Activated CD4-positive, alpha-beta T cell treated with anti-CD3 and anti-CD28 coated beads, Interleukin-2, amount 10 ng/mL, durations not matched to agents 7 days and 5 days (primary cell): ENCODE measurements at regions not wholly inside any gene's neighbourhood (a gene's known extent, or its start where the extent isn't known, plus 50 kb on each side); places are given as distances from the start of the nearest gene placed in this dataset.
"Not testable (repeated sequence)": the region's sequence is repeated elsewhere in the genome, so short reads cannot be mapped to it uniquely, and the experiment has no call there.

Experiments used
- CTCF ChIA-PET: fragments of 350-600 bp; sonication (Branson Sonifier 250); formaldehyde crosslinking; loops from one replicate; lab custom pipeline; 2021; ENCODE audit warnings: antibody characterized with exemption; lab: Charles Lee
- POLR2A ChIA-PET: fragments of 350-600 bp; sonication (Branson Sonifier 250); formaldehyde crosslinking; loops from one replicate; lab custom pipeline; 2021; ENCODE audit warnings: antibody characterized with exemption; lab: Charles Lee
- DNase-seq: peaks from one replicate; pipeline ENCODE4 v3.0.0-alpha.2; 2020
- H3K27ac Mint-ChIP-seq: one replicate; pipeline ENCODE4 v1.8.0; 2021; ENCODE audit warnings: mild to moderate bottlenecking, moderate library complexity, mixed read lengths
- H3K27me3 Mint-ChIP-seq: one replicate; pipeline ENCODE4 v1.8.0; 2021; ENCODE audit warnings: mixed read lengths
- H3K36me3 Mint-ChIP-seq: one replicate; pipeline ENCODE4 v1.8.0; 2021; ENCODE audit warnings: low read depth, mixed read lengths
- H3K4me1 Mint-ChIP-seq: one replicate; pipeline ENCODE4 v1.8.0; 2021; ENCODE audit warnings: mixed read lengths
- H3K4me3 Mint-ChIP-seq: one replicate; pipeline ENCODE4 v1.8.0; 2021; ENCODE audit warnings: mild to moderate bottlenecking, moderate library complexity, mixed read lengths
- H3K9me3 Mint-ChIP-seq: one replicate; pipeline ENCODE4 v1.8.0; 2021; ENCODE audit warnings: mixed read lengths

DNA sequence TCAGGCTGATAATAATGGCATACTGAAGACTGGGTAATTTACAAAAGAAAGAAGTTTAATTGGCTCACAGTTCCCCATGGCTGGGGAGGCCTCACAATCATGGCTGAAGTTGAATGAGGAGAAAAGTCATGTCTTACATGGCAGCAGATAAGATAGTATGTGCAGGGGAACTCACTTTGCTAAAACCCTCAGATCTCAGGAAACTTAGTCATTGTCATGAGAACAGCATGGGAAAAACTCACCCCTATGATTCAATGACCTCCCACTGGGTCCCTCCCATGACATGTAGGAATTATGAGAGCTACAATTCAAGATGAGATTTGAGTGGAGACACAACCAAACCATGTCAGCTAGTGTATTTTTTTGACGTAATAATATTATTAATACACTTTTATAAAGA lies 149.8 kb upstream of the BOD1L1 start:
- H3K27me3 Mint-ChIP-seq: no peaks in the 10 kb centered on the region
- no peak for DNase-seq
- H3K4me3 Mint-ChIP-seq: no peak overlapping the region
- H3K36me3 Mint-ChIP-seq: no peaks in the 10 kb centered on the region
- no peaks in the 10 kb centered on the region for H3K4me1 Mint-ChIP-seq
- H3K9me3 Mint-ChIP-seq: peaks cover 2% of the 10 kb centered on the region
- ChIA-PET CTCF (no interaction called here), POLR2A (no interaction called here)
- no peak overlapping the region for H3K27ac Mint-ChIP-seq

DNA sequence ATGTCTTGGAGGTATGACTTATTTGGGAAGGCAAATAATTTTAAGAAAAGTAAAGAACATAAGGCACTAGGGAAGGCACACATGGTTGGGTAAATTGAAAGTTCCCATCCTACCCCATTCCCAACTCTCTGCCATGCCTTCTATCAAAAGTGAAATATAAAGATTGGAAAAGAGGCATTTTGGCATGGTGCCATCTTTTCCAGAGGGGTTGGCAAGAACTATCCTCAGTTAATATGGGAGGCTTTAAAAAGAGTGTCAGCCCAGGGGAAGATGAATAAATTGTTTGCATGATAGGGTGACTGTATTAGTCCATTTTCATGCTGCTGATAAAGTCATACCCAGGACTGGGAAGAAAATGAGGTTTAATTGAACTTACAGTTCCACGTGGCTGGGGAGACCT lies 150.8 kb upstream of the BOD1L1 start:
- Mint-ChIP-seq H3K27me3 (no peaks in the 10 kb centered on the region), H3K27ac (no peak overlapping the region), H3K9me3 (no peaks in the 10 kb centered on the region), H3K36me3 (no peaks in the 10 kb centered on the region), H3K4me1 (no peaks in the 10 kb centered on the region), H3K4me3 (no peak overlapping the region)
- ChIA-PET CTCF (no interaction called here), POLR2A (no interaction called here)
- DNase-seq: no peak

DNA sequence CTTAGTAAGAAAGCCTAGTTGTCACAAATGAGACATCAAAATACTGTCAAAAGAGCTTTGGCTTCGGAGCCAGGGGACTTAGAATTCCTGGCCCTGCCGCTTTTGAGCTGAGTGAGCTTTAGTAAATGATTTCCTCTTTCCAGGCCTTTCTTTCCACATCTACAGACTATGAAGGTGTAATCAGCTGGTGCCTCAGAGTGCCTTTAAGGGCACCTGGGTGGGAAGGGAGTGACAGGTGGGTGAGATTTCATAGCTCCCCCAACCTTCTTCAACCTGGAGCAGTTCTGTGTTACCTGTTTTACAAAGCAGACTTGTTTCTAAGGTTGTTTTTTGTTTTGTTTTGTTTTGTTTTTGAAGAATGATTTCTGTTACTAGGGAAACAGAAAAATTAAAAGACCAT lies 154.7 kb upstream of the BOD1L1 start:
- Mint-ChIP-seq H3K4me1 (no peaks in the 10 kb centered on the region), H3K4me3 (no peak overlapping the region), H3K27me3 (no peaks in the 10 kb centered on the region), H3K9me3 (no peaks in the 10 kb centered on the region), H3K36me3 (no peaks in the 10 kb centered on the region), H3K27ac (no peak overlapping the region)
- DNase-seq: no peak
- CTCF ChIA-PET: no interaction called here
- POLR2A ChIA-PET: no interaction called here

DNA sequence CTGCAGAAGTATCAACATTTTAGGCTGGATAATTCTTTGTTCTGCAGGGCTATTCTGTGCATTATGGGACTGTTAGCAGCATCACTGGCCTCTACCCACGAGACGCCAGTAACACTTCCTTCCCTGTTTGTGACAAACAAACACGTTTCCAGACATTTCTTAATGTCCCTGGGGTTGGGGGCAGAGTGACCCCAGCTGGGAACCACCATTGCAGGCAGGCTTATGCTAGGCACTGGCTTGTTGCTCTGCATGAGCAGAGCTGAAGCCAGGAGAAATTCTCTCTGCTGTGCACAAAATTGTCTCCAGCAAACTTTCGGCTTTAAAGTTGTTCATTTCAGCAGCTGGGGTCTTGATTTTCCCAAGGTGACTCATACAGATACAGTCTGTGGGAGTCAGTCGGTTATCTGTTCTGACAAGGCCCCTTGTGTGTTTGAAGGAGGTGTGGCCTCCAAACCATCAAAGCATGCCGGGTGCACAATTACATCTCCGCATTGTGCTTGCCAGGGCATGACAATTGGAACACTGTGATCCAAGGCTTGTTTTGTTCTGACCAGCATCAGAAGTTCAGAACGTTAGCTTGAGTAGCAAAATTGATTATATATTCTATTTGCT lies 156.4 kb upstream of the BOD1L1 start:
- Mint-ChIP-seq H3K4me3 (no peak overlapping the region), H3K9me3 (no peaks in the 10 kb centered on the region), H3K36me3 (no peaks in the 10 kb centered on the region), H3K4me1 (no peaks in the 10 kb centered on the region), H3K27me3 (no peaks in the 10 kb centered on the region), H3K27ac (no peak overlapping the region)
- no peak for DNase-seq
- CTCF ChIA-PET: no interaction called here
- POLR2A ChIA-PET: no interaction called here

DNA sequence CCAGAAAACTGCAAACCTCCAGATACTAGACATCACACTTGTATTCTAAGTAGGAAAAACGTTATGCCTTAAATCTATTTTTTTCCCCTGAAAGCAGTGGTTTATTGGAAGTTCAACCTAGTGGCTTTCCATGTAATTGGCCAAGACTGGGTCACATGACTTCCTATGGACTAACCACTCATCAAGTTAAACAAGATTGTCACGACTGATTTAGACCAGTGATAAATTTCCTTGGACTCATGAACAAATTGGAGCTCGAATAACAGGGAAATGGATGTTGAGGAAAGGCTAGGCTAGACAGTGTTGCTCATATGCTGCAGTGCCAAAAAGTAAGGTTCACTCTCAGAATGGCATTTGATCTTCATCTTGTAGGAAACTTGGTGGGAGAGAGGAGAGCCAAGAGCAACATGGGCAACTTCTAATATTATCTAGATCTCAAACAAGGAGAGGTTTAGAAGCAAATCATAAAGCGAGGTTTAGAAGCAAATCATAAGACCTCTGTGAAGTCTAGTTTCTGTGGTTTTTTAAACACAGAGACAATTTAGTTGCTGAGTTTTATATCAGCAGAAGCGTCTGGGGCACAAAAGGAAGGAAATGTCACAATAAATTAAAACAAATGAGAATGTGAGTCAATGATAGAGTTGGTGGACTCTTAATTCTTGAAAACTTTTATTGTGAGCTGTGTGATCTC lies 165.6 kb upstream of the BOD1L1 start:
- Mint-ChIP-seq H3K27me3 (no peaks in the 10 kb centered on the region), H3K9me3 (peaks cover 2% of the 10 kb centered on the region), H3K4me3 (no peak overlapping the region), H3K36me3 (no peaks in the 10 kb centered on the region), H3K4me1 (no peaks in the 10 kb centered on the region), H3K27ac (no peak overlapping the region)
- ChIA-PET CTCF (no interaction called here), POLR2A (no interaction called here)
- DNase-seq: no peak

DNA sequence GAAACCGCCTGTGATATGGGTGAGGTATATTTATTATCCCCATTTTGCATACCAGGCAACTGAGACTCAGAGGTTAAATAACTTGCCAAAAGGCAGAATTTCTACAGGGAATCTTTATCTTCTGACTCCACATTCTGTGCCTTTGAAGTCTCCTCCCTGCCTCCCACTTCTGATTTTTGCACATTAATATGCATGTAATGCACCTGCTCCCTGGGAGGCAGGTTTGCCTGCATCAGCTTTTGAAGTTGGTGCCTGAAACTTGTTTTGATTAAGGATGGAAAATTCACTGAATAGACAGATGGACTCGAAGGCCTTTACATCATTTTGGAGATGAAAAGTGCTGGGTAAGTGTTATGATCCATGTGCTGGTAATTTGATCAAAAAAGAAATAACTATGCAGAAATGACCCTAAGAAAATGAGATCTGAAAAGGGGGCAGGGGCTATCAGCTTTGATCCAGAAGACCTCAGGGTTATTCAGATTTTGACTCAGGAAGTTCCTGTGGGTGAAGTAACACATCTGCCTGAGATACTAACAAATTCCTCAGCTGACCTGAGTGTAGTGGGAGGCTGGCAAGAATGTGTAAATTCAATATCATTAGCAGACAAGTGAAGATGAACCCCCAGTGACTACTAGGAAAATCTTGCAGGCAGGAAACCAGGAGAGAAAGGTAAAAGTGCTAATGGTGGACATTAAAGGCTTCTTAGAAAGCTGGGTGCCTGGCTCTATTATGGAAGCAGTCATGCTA lies 167.5 kb upstream of the BOD1L1 start:
- Mint-ChIP-seq H3K27me3 (no peaks in the 10 kb centered on the region), H3K4me3 (no peak overlapping the region), H3K27ac (no peak overlapping the region), H3K4me1 (no peaks in the 10 kb centered on the region), H3K9me3 (peaks cover 2% of the 10 kb centered on the region), H3K36me3 (no peaks in the 10 kb centered on the region)
- no peak for DNase-seq
- CTCF ChIA-PET: no interaction called here
- POLR2A ChIA-PET: no interaction called here

DNA sequence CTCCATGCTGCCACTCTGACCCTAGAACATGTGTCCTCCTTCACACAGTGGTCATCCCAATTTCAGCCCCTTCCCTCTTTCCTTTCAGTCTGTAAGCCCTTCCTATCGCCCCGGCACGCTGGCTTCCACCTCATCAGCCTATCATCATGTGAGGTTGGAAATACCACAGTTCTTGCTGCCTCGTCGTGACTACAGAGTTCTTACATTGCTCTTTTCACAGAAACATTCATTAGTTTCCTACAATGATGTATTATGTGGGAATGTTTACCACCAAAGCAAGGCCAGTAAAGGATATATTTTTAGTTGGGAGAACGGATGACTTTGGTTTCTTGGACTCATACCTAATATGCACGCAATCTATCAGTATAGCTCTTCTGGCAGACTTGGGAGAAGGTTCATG lies 169.5 kb upstream of the BOD1L1 start:
- Mint-ChIP-seq H3K4me3 (no peak overlapping the region), H3K9me3 (no peaks in the 10 kb centered on the region), H3K4me1 (no peaks in the 10 kb centered on the region), H3K27me3 (no peaks in the 10 kb centered on the region), H3K36me3 (no peaks in the 10 kb centered on the region), H3K27ac (no peak overlapping the region)
- POLR2A ChIA-PET: no interaction called here
- CTCF ChIA-PET: no interaction called here
- DNase-seq: no peak

DNA sequence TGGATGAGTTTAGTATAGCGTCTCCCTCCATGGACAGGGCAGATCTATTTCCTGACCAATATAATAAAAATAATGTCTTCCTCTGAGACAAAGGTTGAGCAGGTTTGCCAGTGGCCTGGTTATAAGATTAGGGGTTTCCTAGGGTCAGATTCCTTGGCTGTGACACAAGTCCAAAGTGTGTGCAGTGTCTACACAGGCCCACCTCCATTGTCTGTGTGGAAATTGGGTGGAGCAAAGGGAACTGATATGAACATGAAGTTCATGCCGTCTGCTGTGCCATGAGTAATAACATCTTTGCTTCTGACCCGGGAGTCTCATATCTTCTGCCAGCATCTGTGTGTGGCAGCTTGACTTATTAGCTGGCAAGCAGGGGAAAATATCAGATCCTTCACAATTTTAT lies 187.7 kb upstream of the BOD1L1 start:
- ChIA-PET CTCF (interaction anchor here (0.6 kb wide), 1 partner anchor 1327 kb away, joined by 3 read pairs; no protein-coding TSS in a partner anchor), POLR2A (no interaction called here)
- Mint-ChIP-seq H3K27me3 (no peaks in the 10 kb centered on the region), H3K27ac (no peak overlapping the region), H3K4me1 (no peaks in the 10 kb centered on the region), H3K9me3 (no peaks in the 10 kb centered on the region), H3K4me3 (no peak overlapping the region), H3K36me3 (no peaks in the 10 kb centered on the region)
- DNase-seq: no peak

DNA sequence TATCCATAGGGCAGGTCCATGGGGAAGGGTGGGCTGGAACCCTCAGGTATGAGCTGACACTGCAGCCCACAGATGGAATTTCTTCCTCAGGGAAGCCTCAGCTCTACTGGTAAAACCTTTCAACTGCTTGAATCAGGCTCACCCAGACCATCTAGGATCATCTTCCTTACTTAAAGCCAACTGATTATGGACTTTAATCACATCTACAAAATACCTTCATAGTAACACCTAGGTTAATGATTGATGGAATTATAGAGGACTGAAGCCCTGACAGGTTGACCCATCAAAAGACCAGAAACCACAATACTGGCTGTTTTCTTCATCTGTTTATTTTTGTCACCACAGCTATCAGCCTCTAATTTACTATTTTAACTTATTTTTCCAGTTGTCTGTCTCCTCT lies 188.9 kb upstream of the BOD1L1 start:
- CTCF ChIA-PET: no interaction called here
- Mint-ChIP-seq H3K27ac (no peak overlapping the region), H3K9me3 (no peaks in the 10 kb centered on the region), H3K4me3 (no peak overlapping the region), H3K36me3 (no peaks in the 10 kb centered on the region), H3K4me1 (no peaks in the 10 kb centered on the region), H3K27me3 (no peaks in the 10 kb centered on the region)
- no peak for DNase-seq
- POLR2A ChIA-PET: no interaction called here

DNA sequence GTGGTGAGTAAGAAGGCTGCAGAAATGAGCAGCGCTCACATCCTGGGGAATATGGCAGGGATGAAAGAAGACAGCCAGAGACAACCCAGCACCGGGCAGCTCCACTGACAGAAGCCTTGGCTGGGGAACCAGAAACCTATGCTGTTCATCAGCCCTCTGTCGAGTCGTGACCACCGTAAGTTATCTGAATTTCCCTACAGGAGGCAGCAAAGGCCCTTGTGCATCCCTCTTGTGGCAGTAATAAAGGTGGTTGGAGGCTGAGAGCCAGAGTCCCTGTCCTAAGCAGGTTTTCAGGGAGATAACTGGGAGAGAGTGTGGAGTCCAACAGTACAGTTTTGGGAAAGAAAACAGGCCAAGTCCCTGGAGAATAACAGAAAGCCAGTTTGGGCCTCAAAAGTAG lies 194.0 kb upstream of the BOD1L1 start:
- H3K4me3 Mint-ChIP-seq: no peak overlapping the region
- ChIA-PET CTCF (no interaction called here), POLR2A (no interaction called here)
- H3K9me3 Mint-ChIP-seq: peaks cover 16% of the 10 kb centered on the region
- H3K4me1 Mint-ChIP-seq: no peaks in the 10 kb centered on the region
- no peaks in the 10 kb centered on the region for H3K36me3 Mint-ChIP-seq
- no peak overlapping the region for H3K27ac Mint-ChIP-seq
- H3K27me3 Mint-ChIP-seq: no peaks in the 10 kb centered on the region
- DNase-seq: no peak

DNA sequence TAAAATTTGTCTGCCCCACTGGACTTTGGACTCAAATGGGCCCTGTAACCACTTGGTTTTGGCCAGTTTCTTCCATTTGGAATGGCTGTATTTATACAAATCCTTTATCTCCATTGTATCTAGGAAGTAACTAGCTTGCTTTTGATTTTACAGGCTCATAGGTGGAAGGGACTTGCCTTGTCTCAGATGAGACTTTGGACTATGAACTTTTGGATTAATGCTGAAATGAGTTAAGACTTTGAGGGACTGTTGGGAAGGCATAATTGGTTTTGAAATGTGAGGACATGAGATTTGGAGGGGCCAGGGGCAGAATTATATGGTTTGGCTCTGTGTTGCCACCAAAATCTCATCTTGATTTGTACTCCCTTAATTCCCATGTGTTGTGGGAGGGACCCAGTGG lies 198.3 kb upstream of the BOD1L1 start:
- H3K4me3 Mint-ChIP-seq, CTCF ChIA-PET, H3K4me1 Mint-ChIP-seq, H3K36me3 Mint-ChIP-seq, POLR2A ChIA-PET, DNase-seq, H3K27ac Mint-ChIP-seq, H3K27me3 Mint-ChIP-seq: not testable (repeated sequence)
- peaks cover 16% of the 10 kb centered on the region for H3K9me3 Mint-ChIP-seq

DNA sequence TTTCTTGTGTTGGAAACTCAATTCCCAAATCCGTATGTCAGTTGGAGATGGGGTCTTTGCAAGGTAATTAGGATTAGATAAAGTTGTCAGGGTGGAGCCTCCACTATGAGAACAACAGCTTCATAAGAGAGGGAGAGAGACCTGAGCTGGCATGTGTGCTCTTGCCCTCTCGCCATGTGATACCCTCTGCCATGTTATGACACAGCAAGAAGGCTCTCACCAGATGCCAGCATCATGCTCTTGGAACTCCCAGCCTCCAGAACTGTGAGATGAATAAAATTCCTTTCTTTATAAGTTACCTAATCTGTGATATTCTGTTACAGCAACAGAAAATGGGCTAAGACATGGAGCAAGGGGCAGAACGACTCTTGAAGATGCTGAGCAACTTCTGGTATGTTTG lies 201.9 kb upstream of the BOD1L1 start:
- DNase-seq: no peak
- Mint-ChIP-seq H3K4me1 (no peaks in the 10 kb centered on the region), H3K9me3 (peaks cover 4% of the 10 kb centered on the region), H3K36me3 (no peaks in the 10 kb centered on the region), H3K27me3 (no peaks in the 10 kb centered on the region), H3K27ac (no peak overlapping the region), H3K4me3 (no peak overlapping the region)
- POLR2A ChIA-PET: no interaction called here
- CTCF ChIA-PET: no interaction called here

DNA sequence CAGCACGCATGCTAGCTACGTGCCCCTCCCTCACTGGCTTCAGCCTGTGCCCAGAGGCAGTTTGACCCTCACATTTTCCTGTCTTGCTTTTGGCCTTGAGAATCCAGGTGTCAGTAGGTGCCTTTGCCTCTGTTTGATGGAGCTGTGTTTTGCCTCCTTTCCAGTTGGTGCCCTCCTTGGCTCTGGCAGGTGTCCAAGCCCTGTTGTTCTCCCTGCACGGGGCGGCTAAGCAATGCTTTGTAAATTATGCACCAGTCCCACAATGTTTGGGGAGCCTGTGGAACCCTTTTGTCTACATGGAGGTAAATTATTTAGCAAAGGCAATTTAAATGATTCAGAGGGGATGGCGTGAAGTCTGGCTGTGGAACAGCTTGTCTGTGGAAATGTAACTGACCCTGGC lies 202.9 kb upstream of the BOD1L1 start:
- Mint-ChIP-seq H3K27ac (no peak overlapping the region), H3K36me3 (no peaks in the 10 kb centered on the region), H3K4me1 (no peaks in the 10 kb centered on the region), H3K27me3 (no peaks in the 10 kb centered on the region), H3K9me3 (no peaks in the 10 kb centered on the region), H3K4me3 (no peak overlapping the region)
- POLR2A ChIA-PET: interaction anchor here (0.6 kb wide), 1 partner anchor 1394 kb away, joined by 3 read pairs; no protein-coding TSS in a partner anchor
- CTCF ChIA-PET: no interaction called here
- DNase-seq: no peak
